RKO (cell line): ENCODE measurements at regions not wholly inside any gene's neighbourhood (a gene's known extent, or its start where the extent isn't known, plus 50 kb on each side); places are given as distances from the start of the nearest gene placed in this dataset.
A peak's percentile ranks its signal among the peaks of the same experiment; 100 is the strongest.
"Not testable (repeated sequence)": the region's sequence is repeated elsewhere in the genome, so short reads cannot be mapped to it uniquely, and the experiment has no call there.

ENCODE experiments used
- DNase-seq: peaks from one replicate; pipeline ENCODE4 v3.0.0-alpha.2; 2016; ENCODE audit warnings: low spot score

- DNase-seq = no peak
These were observed 198.2 kb upstream of the CXorf66 start for GRCh38 chrX:140163371-140164159.

GRCh38 chrX:140157611-140158010 lies 192.3 kb upstream of the CXorf66 start:
- no peak for DNase-seq

- DNase-seq = no peak
These were observed 191.8 kb upstream of the CXorf66 start for GRCh38 chrX:140157143-140157542.

GRCh38 chrX:140151316-140151715 lies 186.0 kb upstream of the CXorf66 start:
- no peak for DNase-seq

DNA sequence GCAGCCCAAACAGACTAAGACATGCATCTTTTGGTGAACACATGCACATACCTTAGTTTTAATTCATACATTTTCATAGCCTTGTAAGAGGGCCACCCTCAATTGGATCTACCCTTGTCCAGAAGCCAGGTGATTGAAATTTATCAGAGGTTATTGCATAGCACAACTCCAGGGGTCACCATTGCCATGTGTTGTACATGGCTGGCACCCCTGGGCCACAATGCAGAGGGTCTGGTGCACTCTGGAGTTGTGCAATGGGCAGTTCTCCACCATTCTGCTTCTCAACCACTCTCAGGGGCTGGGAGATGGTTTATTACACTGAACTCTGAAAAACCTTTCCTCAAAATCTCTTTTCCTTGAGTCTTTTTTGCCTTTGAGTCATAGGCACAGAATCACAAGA lies 184.4 kb upstream of the CXorf66 start:
- no peak for DNase-seq

- peak; percentile 49 for DNase-seq
These were observed 176.2 kb upstream of the CXorf66 start for GRCh38 chrX:140141444-140142029.

DNA sequence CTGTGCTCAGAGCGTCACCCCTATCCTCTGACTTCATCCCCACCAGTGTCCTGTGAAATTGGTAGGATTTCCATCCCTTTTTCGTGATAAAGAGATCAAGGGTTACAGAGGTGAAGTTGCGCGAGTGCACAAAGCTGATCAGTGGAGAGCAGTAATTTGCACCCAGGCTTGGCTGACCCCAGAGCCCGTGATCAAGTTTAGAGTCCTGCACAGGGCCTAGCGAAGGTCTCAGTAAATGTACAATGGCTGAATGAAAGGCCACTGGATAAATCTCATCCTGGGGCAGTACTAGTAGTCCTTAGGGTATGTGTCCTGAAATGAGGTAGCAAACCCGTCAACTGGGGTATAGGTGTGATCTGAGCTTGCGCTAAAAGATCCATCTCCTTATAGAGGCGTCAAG lies 173.2 kb upstream of the CXorf66 start:
- not testable (repeated sequence) for DNase-seq

DNA sequence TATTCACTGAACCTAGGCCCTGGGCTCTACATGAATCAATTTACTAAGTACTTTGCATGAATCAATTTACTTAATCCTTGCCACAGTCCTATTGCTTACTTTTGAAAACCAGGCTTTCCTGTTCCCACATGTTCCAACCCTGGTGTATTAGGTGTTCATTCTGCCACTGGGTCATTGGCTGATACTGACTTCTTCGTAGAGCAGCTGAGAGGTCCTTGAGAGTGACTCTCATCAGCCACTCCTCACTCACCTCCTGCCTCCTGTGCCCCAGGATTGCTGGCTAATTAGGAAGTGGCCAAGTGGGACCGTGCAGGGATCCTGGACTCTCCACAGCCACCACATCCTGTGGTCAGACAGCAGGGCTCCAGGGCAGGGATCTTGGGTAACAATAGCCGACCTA lies 172.7 kb upstream of the CXorf66 start:
- not testable (repeated sequence) for DNase-seq

DNA sequence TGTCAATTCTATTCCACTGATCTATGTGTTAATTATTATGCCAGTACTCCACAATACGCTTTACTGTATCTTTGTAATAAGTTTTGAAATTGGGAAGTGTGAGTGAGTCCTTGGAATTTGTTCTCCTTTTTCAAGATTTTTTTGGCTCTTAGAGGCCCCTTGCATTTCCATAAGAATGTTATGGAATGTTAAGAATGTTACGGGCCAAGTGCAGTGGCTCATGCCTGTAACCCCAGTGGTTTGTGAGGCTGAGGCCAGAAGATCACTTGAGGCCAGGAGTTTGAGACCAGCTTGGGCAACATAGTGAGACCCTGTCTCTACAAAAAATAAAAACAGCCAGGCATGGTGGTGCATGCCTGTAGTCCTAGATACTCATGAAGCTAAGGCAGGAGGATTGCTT lies 167.6 kb upstream of the CXorf66 start:
- DNase-seq = no peak

- no peak for DNase-seq
These were observed 158.1 kb upstream of the CXorf66 start for GRCh38 chrX:140123446-140123845.

DNA sequence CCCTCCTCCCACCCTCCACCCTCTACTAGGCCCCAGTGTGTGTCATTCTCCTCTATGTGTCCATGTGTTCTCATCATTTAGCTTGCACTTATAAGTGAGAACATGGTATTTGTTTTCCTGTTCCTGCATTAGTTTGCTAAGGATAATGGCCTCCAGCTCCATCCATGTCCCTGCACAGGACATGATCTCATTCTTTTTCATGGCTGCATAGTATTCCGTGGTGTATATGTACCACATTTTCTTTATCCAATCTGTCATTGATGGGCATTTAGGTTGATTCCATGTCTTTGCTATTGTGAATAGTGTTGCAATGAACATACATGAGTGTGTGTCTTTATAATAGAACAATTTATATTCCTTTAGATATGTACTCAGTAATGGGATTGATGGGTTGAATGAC lies 148.7 kb upstream of the CXorf66 start:
- DNase-seq = not testable (repeated sequence)

DNA sequence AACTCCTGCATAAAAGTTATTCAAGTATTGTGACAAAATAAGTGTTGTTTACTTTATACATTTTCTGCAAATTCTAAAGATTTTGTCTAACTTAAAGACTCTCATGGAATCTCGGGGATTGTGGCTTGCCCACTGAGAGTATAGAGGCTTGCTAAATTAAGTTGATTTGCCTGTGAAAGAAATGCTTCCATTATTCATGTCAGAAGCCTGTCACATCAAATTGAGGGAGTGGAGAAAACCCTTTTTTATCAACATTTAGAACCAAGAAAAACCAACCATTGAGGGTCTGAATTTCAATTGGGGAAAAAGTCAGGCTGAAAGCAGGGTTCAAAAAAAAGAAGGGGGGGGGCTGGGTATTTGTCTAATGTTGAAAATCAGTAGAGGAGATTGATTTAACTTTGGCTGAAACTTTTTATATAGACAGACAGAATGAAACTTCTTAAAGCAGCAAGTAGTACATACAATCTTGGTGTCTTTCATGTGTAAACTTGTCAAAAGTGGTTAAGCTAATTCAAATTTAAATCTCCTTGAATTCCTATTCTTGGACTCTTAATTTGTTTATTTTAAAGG lies 144.8 kb upstream of the CXorf66 start:
- DNase-seq = no peak

GRCh38 chrX:140104760-140105159 lies 139.4 kb upstream of the CXorf66 start:
- no peak for DNase-seq

- DNase-seq = no peak
These were observed 133.9 kb upstream of the CXorf66 start for GRCh38 chrX:140099221-140099620.

- DNase-seq = no peak
These were observed 126.8 kb upstream of the CXorf66 start for GRCh38 chrX:140092121-140092520.

DNA sequence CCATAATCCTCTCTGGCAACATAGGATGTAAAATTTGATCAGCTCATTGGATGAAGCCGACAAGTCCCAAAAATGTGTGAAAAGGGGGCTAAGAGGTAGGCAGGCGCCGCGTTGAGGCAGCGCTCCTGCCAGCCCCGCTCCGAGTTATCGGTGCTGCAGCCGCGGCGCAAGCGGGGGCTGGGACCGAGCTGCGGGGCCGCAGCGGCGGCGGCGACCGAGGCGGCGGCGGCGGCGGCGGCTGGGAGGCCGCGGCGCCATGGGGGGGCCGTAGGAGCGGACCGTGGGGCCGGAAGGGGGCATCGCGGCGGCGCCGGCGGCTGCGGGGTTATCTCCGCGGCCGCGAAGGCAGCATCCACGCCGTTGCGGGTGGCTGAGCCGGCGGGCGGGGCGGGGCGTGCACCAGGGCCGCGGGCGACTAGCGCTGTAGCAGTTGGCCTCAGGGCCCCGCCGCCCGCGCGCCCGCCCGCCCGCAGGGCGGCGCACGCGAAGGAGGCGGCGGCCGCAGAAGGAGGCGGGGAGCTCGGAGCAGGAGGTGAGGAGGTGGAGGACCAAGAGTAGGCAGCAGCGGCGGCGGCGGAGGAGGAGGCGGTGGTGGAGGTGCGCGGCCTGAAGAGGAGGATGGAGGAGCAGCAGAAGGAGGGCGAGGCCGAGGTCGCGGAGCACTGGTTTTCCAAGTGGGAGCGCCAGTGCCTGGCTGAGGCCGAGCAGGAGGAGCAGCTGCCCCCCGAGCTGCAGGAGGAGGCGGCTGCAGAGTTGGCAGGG lies 126.0 kb upstream of the CXorf66 start:
- DNase-seq = no peak

- no peak for DNase-seq
These were observed 125.4 kb upstream of the CXorf66 start for GRCh38 chrX:140090800-140091124.

DNA sequence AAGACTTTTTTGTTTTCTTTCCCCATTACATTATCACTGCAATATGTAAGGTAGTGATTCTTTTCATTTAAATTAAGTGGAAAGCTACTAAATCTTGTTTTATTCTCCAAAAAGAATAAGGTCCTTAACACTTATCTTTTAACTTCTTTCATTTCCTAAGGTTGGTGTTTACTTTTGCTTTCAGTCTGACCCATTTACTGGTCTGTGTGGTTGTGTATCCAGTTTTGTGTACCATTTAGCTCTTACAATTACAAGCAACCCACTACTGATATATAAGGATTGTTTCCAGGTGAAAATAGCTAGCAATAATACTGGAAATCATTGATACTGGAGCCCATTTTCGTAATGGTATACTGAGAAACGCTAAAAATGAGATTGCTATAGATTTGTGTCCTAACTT lies 123.1 kb upstream of the CXorf66 start:
- no peak for DNase-seq

DNA sequence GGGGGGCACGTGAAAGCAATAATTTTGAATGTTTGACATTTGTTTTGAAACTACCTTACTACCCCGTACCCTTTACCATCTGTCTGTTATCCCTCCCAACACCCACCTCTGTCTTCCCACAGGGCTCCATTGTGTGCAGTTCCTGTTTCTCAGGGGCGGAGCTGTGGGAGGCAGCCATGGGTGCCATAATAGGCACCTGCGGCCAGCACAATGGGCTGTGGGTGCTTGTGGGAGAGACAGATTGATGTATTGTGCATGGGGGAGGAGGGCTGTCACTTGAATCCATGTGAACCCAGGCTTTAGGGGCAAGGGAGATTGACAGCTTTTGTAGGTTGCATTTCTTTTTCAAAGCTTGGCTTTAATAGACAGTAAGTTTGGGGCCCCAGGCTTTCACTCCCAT lies 122.6 kb upstream of the CXorf66 start:
- no peak for DNase-seq

DNA sequence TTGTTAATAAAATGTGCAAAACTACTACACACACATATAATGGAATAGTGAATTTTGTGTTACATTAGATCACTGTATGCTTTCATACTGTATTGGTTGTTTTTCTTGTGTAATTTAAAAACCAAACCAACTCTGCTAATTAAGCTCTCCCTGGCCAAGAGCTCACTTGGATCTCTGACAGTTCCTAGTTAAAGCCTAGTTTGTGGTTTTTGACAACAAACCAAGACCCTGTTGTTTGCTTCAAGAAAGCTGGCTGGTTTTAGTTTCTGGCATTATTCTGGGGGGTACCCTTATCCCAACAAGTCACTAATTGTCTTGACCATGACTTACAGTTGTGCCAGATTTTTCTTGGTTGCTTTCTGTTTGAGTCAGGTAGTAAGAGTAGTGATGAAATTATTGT lies 121.4 kb upstream of the CXorf66 start:
- DNase-seq = no peak

DNA sequence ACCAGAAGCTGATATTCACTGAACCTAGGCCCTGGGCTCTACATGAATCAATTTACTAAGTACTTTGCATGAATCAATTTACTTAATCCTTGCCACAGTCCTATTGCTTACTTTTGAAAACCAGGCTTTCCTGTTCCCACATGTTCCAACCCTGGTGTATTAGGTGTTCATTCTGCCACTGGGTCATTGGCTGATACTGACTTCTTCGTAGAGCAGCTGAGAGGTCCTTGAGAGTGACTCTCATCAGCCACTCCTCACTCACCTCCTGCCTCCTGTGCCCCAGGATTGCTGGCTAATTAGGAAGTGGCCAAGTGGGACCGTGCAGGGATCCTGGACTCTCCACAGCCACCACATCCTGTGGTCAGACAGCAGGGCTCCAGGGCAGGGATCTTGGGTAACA lies 109.5 kb upstream of the CXorf66 start:
- DNase-seq = not testable (repeated sequence)

DNA sequence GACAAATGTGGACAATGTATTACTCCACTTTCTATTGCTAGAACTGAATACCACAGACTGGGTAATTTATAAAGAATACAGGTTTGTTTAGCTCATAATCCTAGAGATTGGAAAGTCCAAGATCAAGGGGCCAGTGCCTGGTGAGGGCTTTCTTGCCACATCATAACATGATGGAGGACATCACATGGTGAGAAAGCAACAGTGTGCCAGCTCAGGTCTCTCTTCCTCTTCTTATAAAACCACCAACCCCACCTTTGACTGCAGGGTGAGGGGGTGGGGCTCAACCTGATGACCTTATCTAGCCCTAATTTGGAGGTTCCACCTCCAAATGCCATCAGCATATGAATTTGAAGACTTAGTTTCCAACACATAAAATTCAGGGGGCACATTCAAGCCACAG lies 105.7 kb upstream of the CXorf66 start:
- DNase-seq = no peak
